IPS-NIHi7 (cell line): ENCODE measurements at regions not wholly inside any gene's neighbourhood (a gene's known extent, or its start where the extent isn't known, plus 50 kb on each side); places are given as distances from the start of the nearest gene placed in this dataset.

Experiments
- DNase-seq: peaks from one replicate; pipeline ENCODE4 v3.0.0; 2012; ENCODE audit warnings: mixed read lengths; ENCODE audit errors: extremely low spot score

GRCh38 chr20:24106150-24106800 lies 117.7 kb upstream of the GGTLC1 start:
- DNase-seq, result no peak

- DNase-seq, result no peak
These were observed 114.3 kb upstream of the GGTLC1 start for GRCh38 chr20:24102749-24103333.

GRCh38 chr20:24102290-24102689 lies 113.7 kb upstream of the GGTLC1 start:
- peak; percentile 67 for DNase-seq

- DNase-seq, result peak; percentile 26
These were observed 111.9 kb upstream of the GGTLC1 start for GRCh38 chr20:24100370-24101011.

- DNase-seq, result no peak
These were observed 110.3 kb upstream of the GGTLC1 start for GRCh38 chr20:24098886-24099285.

- DNase-seq, result no peak
These were observed 109.1 kb upstream of the GGTLC1 start for GRCh38 chr20:24097506-24098245.

GRCh38 chr20:24096864-24097450 lies 108.4 kb upstream of the GGTLC1 start:
- no peak for DNase-seq

- no peak for DNase-seq
These were observed 107.7 kb upstream of the GGTLC1 start for GRCh38 chr20:24096264-24096663.

GRCh38 chr20:24095756-24096155 lies 107.2 kb upstream of the GGTLC1 start:
- no peak for DNase-seq

GRCh38 chr20:24095303-24095702 lies 106.7 kb upstream of the GGTLC1 start:
- DNase-seq, result no peak

- no peak for DNase-seq
These were observed 101.0 kb upstream of the GGTLC1 start for GRCh38 chr20:24089576-24089975.

GRCh38 chr20:24086121-24086520 lies 97.5 kb upstream of the GGTLC1 start:
- DNase-seq, result no peak

- no peak for DNase-seq
These were observed 95.7 kb upstream of the GGTLC1 start for GRCh38 chr20:24084281-24084680.

GRCh38 chr20:24081077-24081476 lies 92.5 kb upstream of the GGTLC1 start:
- DNase-seq, result no peak

GRCh38 chr20:24079661-24080412 lies 91.3 kb upstream of the GGTLC1 start:
- no peak for DNase-seq

- no peak for DNase-seq
These were observed 88.6 kb upstream of the GGTLC1 start for GRCh38 chr20:24077145-24077544.

- no peak for DNase-seq
These were observed 82.1 kb upstream of the GGTLC1 start for GRCh38 chr20:24070679-24071078.

- DNase-seq, result no peak
These were observed 77.6 kb upstream of the GGTLC1 start for GRCh38 chr20:24066076-24066700.

- no peak for DNase-seq
These were observed 76.3 kb upstream of the GGTLC1 start for GRCh38 chr20:24064915-24065314.

- DNase-seq, result no peak
These were observed 75.5 kb upstream of the GGTLC1 start for GRCh38 chr20:24064092-24064491.

GRCh38 chr20:24063100-24063499 lies 74.5 kb upstream of the GGTLC1 start:
- no peak for DNase-seq
